Sigmoid colon (tissue), 6 donors: ENCODE measurements at regions not wholly inside any gene's neighbourhood (a gene's known extent, or its start where the extent isn't known, plus 50 kb on each side); places are given as distances from the start of the nearest gene placed in this dataset.

Experiments
- DNase-seq: peaks from one replicate; pipeline ENCODE4 v3.0.0-alpha.2; 2019
- H3K27ac ChIP-seq, 4 donors: fragments of 200-600 bp; sonication (generic); one replicate each; pipeline ENCODE4 v1.5.1; 2016 to 2019; ENCODE audit warnings: mild to moderate bottlenecking in 1 of 4
- H3K27me3 ChIP-seq, 3 donors: fragments of 200-600 bp; sonication (generic); one replicate each; pipeline ENCODE4 v1.5.1; 2019; ENCODE audit warnings: mild to moderate bottlenecking in 1 of 3
- H3K36me3 ChIP-seq, 4 donors: fragments of 200-600 bp; sonication (generic); one replicate each; pipeline ENCODE4 v1.5.1; 2016 to 2019
- H3K4me1 ChIP-seq, 4 donors: fragments of 200-600 bp; sonication (generic); one replicate each; pipeline ENCODE4 v1.5.1; 2017 to 2019
- H3K4me3 ChIP-seq, 4 donors: fragments of 200-600 bp; sonication (generic); one replicate each; pipeline ENCODE4 v1.5.1; 2017 to 2019; ENCODE audit warnings: mild to moderate bottlenecking in 2 of 4, moderate library complexity in 1 of 4
- H3K9me3 ChIP-seq, 4 donors: fragments of 200-600 bp in 3 of 4; sonication (generic) in 3 of 4; one replicate each; pipeline versions ENCODE4 v1.5.1 to v1.6.1; 2013 to 2019
- EP300 ChIP-seq, 4 donors: sonication (generic); formaldehyde crosslinking; IDR thresholded peaks; one replicate each; pipeline ENCODE4 v1.6.1; 2017; ENCODE audit warnings: antibody characterized with exemption in 4 of 4
- POLR2A ChIP-seq, 2 donors: fragments of 450-650 bp; IDR thresholded peaks; one replicate each; pipeline ENCODE4 v1.6.1; 2016; ENCODE audit warnings: antibody characterized with exemption in 2 of 2, mild to moderate bottlenecking in 2 of 2, moderate library complexity in 2 of 2
- POLR2AphosphoS5 ChIP-seq, 4 donors: sonication (generic); formaldehyde crosslinking; IDR thresholded peaks; one replicate each; pipeline ENCODE4 v1.6.1; 2017; ENCODE audit warnings: antibody characterized with exemption in 4 of 4
- WGBS, 2 donors: extraction: QIAGEN DNeasy Blood & Tissue Kit; methylation state at CpG; one replicate each; pipeline ENCODE4 v1.1.7; 2013; 5-methylcytosine and 5-hydroxymethylcytosine counted together
- intact Hi-C: fragments of 100-400 bp; cut with DNase I; formaldehyde crosslinking; loops from one replicate; pipeline ENCODE4 v1.15.1; 2023
- TF ChIP-seq, protein P1 (sequence below), 4 experiments: fragments of 450-650 bp in 3 of 4; fragments of 200-600 bp in 1 of 4; IDR thresholded peaks; one replicate each; pipeline ENCODE4 v1.5.1; 2016 to 2019; ENCODE audit warnings: antibody characterized with exemption in 4 of 4, mild to moderate bottlenecking in 3 of 4, moderate library complexity in 2 of 4
- donor health status: healthy with polysubstance abuse.
- donor health status: healthy.

DNA sequence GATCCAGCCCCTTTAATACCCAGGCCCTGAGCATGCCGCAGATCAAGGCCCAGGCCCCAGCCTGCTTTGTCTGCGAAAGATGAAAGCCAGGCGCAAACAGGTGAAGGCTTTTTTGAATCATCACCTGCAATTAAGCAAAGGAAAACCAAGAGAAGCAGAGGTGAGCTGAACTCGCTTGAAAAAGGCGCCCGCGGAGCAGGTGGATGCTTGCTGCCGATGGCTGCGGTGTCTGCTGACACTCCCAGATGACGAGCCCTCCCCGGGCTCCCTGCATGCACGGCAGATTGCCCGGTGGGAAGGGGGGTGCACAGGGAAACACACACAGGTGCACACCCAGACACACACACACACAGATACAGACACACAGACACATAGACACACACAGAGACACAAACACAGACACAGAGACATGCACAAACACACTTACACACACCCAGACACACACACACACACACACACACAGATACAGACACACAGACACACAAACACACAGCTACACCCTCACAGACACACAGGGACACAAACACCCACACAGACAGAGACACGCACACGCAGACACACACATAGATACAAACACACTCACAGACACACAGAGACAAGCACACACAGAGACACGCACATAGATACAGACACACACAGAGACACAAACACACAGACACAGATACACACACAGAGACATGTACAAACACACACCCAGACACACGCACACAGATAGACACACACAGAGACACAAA, 142.6 kb upstream of the RNF32 start:
- no peaks in the 10 kb centered on the region for H3K4me1 ChIP-seq
- no peaks in the 10 kb centered on the region for H3K27me3 ChIP-seq
- no peak for TF ChIP-seq EP300 (IDR thresholded peaks at IDR 0.05)
- TF ChIP-seq POLR2AphosphoS5 (IDR thresholded peaks at IDR 0.05) = no peak
- TF ChIP-seq, protein P1, sequence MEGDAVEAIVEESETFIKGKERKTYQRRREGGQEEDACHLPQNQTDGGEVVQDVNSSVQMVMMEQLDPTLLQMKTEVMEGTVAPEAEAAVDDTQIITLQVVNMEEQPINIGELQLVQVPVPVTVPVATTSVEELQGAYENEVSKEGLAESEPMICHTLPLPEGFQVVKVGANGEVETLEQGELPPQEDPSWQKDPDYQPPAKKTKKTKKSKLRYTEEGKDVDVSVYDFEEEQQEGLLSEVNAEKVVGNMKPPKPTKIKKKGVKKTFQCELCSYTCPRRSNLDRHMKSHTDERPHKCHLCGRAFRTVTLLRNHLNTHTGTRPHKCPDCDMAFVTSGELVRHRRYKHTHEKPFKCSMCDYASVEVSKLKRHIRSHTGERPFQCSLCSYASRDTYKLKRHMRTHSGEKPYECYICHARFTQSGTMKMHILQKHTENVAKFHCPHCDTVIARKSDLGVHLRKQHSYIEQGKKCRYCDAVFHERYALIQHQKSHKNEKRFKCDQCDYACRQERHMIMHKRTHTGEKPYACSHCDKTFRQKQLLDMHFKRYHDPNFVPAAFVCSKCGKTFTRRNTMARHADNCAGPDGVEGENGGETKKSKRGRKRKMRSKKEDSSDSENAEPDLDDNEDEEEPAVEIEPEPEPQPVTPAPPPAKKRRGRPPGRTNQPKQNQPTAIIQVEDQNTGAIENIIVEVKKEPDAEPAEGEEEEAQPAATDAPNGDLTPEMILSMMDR (IDR thresholded peaks at IDR 0.05) = no peak
- no peak for TF ChIP-seq POLR2A (IDR thresholded peaks at IDR 0.05)
- WGBS, 2 donors = 88 to 94% methylated on average over 17 of the region's 17 CpGs
- intact Hi-C loops = no loop called here
- H3K27ac ChIP-seq = no peak overlapping the region
- H3K9me3 ChIP-seq = no peaks in the 10 kb centered on the region
- H3K36me3 ChIP-seq = no peaks in the 10 kb centered on the region
- DNase-seq = no peak
- no peak overlapping the region for H3K4me3 ChIP-seq

GRCh38 chr7:156496865-156497264, 143.7 kb upstream of the RNF32 start:
- 84 to 88% methylated on average over 8 of the region's 8 CpGs for whole genome bisulfite sequencing, 2 donors
- TF ChIP-seq EP300 (IDR thresholded peaks at IDR 0.05) = no peak
- TF ChIP-seq POLR2A (IDR thresholded peaks at IDR 0.05) = no peak
- TF ChIP-seq, protein P1 (IDR thresholded peaks at IDR 0.05) = no peak
- no peak for TF ChIP-seq POLR2AphosphoS5 (IDR thresholded peaks at IDR 0.05)
- H3K4me3 ChIP-seq = no peak overlapping the region
- no peaks in the 10 kb centered on the region for H3K27me3 ChIP-seq
- intact Hi-C loops = no loop called here
- H3K4me1 ChIP-seq = no peaks in the 10 kb centered on the region
- no peaks in the 10 kb centered on the region for H3K36me3 ChIP-seq
- H3K27ac ChIP-seq = no peak overlapping the region
- no peak for DNase-seq
- H3K9me3 ChIP-seq = no peaks in the 10 kb centered on the region

DNA sequence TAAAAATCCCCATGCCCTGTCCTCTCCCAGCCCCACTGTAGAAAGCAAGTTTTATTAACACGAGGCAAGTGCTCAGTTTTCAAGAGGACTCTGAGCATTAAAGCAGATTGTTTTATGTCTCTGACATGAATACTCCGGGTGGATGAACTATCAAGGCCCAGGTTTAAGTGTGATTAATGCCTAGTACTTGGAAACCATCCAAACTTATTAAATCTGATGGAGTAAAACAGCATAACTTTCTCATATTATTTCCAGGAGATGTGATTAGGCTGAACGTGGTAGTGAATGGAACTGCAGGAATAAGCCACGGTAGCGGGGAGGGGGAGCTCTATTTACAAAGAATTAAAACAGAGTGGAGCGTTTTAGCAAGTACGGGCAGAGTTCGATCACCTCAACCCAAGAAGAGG, 144.2 kb upstream of the RNF32 start:
- H3K4me3 ChIP-seq = no peak overlapping the region
- H3K9me3 ChIP-seq = no peaks in the 10 kb centered on the region
- WGBS, 2 donors = 60 to 70% methylated on average over 8 of the region's 8 CpGs
- H3K4me1 ChIP-seq = no peaks in the 10 kb centered on the region
- H3K27ac ChIP-seq = no peak overlapping the region
- H3K27me3 ChIP-seq = no peaks in the 10 kb centered on the region
- intact Hi-C loops = no loop called here
- TF ChIP-seq EP300 (IDR thresholded peaks at IDR 0.05) = no peak
- TF ChIP-seq POLR2A (IDR thresholded peaks at IDR 0.05) = no peak
- TF ChIP-seq, protein P1 (IDR thresholded peaks at IDR 0.05) = no peak
- no peak for TF ChIP-seq POLR2AphosphoS5 (IDR thresholded peaks at IDR 0.05)
- DNase-seq = no peak
- no peaks in the 10 kb centered on the region for H3K36me3 ChIP-seq

DNA sequence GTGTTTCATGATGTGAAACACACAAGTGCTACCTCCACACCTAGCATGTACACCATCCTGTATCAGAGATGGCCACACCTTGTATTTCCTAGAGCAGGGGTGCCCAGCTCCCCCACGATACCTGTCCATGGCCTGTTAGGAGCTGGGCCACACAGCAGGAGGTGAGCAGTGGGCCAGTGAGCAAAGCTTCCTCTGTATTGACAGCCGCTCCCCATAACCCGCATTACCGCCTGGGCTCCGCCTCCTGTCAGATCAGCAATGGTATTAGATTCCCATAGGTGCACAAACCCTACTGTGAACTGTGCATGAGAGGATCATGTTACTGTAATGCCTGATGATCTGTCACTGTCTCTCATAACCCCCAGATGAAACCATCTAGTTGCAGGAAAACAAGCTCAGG, 145.6 kb upstream of the RNF32 start:
- H3K4me1 ChIP-seq = no peaks in the 10 kb centered on the region
- TF ChIP-seq, protein P1 (IDR thresholded peaks at IDR 0.05) = no peak
- TF ChIP-seq POLR2AphosphoS5 (IDR thresholded peaks at IDR 0.05) (no peak), POLR2A (IDR thresholded peaks at IDR 0.05) (no peak), EP300 (IDR thresholded peaks at IDR 0.05) (no peak)
- no peak for DNase-seq
- no peaks in the 10 kb centered on the region for H3K27me3 ChIP-seq
- intact Hi-C loops = no loop called here
- no peak overlapping the region for H3K4me3 ChIP-seq
- H3K9me3 ChIP-seq = no peaks in the 10 kb centered on the region
- H3K36me3 ChIP-seq = no peaks in the 10 kb centered on the region
- WGBS, 2 donors = 95 to 97% methylated on average over 5 of the region's 5 CpGs
- no peak overlapping the region for H3K27ac ChIP-seq

DNA sequence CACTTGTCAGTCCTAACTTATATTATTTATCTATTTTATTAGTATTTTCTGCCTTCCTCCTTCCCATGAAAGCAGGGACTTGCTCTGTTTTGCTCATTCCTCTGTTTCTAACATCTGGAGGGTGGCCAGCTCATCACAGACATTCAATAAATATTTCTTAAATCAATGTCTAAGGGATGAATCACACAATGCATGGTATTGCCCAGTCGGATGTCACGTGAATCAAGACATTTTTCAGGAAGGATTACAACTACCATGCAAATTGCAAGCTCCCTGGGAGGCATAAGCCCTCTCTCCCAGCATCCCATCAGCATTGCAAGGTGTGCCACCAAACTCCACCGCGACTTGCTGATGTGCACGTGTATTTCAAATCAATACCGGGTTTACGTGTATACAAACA, 146.6 kb upstream of the RNF32 start:
- 90% methylated on average over 7 of the region's 7 CpGs for WGBS, 2 donors
- H3K9me3 ChIP-seq = no peaks in the 10 kb centered on the region
- DNase-seq = no peak
- H3K4me3 ChIP-seq = no peak overlapping the region
- H3K27me3 ChIP-seq = no peaks in the 10 kb centered on the region
- TF ChIP-seq POLR2AphosphoS5 (IDR thresholded peaks at IDR 0.05) (no peak), EP300 (IDR thresholded peaks at IDR 0.05) (no peak), POLR2A (IDR thresholded peaks at IDR 0.05) (no peak)
- TF ChIP-seq, protein P1 (IDR thresholded peaks at IDR 0.05) = no peak
- no peaks in the 10 kb centered on the region for H3K4me1 ChIP-seq
- no peaks in the 10 kb centered on the region for H3K36me3 ChIP-seq
- no peak overlapping the region for H3K27ac ChIP-seq
- intact Hi-C loops = no loop called here
